AG09309 (cell line): ENCODE measurements at regions not wholly inside any gene's neighbourhood (a gene's known extent, or its start where the extent isn't known, plus 50 kb on each side); places are given as distances from the start of the nearest gene placed in this dataset.

Experiments used
- DNase-seq: peaks from one replicate; pipeline ENCODE4 v3.0.0-alpha.2; 2010; ENCODE audit warnings: low read depth
- H3K4me3 ChIP-seq: 2 replicates; pipeline ENCODE4 v1.5.1; 2011; ENCODE audit warnings: mild to moderate bottlenecking, low read depth, low read length, moderate library complexity; ENCODE audit not compliant: control insufficient read depth
- CTCF ChIP-seq: IDR thresholded peaks from 2 replicates; pipeline ENCODE4 v1.5.1; 2011; ENCODE audit warnings: mild to moderate bottlenecking, low read depth, low read length, inconsistent platforms; ENCODE audit not compliant: insufficient read depth, control insufficient read depth; ENCODE audit errors: missing control alignments

GRCh38 chr1:61007534-61008364, 74.6 kb upstream of the NFIA start:
- H3K4me3 ChIP-seq = no peak overlapping the region
- TF ChIP-seq CTCF = no peak
- DNase-seq = no peak

GRCh38 chr1:61005614-61006580, 76.5 kb upstream of the NFIA start:
- no peak overlapping the region for H3K4me3 ChIP-seq
- no peak for TF ChIP-seq CTCF
- no peak for DNase-seq

GRCh38 chr1:61004262-61005003, 77.9 kb upstream of the NFIA start:
- no peak for TF ChIP-seq CTCF
- H3K4me3 ChIP-seq = no peak overlapping the region
- DNase-seq = no peak

GRCh38 chr1:61000327-61000726, 82.0 kb upstream of the NFIA start:
- TF ChIP-seq CTCF = no peak
- no peak for DNase-seq
- H3K4me3 ChIP-seq = no peak overlapping the region

- no peak for TF ChIP-seq CTCF
- H3K4me3 ChIP-seq = no peak overlapping the region
- DNase-seq = no peak
Observed at GRCh38 chr1:60998786-60999185, 83.6 kb upstream of the NFIA start.

- DNase-seq = no peak
- TF ChIP-seq CTCF = no peak
- no peak overlapping the region for H3K4me3 ChIP-seq
Observed at GRCh38 chr1:60994828-60995492, 87.4 kb upstream of the NFIA start.
